IPS DF 19.7 (cell line): ENCODE measurements at regions not wholly inside any gene's neighbourhood (a gene's known extent, or its start where the extent isn't known, plus 50 kb on each side); places are given as distances from the start of the nearest gene placed in this dataset.
"Not testable (repeated sequence)": the region's sequence is repeated elsewhere in the genome, so short reads cannot be mapped to it uniquely, and the experiment has no call there.

Experiments used
- DNase-seq: peaks from one replicate; pipeline ENCODE4 v3.0.0-alpha.2; 2013; ENCODE audit warnings: low read depth, low spot score

DNA sequence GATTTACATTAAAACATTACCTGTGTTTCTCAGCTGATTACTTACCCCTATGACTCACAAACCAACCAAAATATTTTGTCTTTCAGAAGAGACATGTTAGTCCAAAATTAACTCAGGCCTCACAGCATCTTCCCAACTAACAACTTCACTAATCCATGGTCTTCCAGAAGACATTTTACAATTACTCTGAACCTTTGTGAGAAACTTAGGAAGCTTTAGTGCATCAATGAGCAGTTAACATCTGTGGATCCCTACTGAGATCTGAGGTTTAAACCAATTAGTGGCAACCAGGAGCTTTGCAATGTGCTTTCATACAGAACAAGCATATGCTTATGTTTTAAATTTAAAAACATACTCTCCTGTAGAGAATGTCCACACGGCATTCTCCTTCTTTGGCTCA is 269.7 kb downstream of the UBE3D start:
- no peak for DNase-seq

DNA sequence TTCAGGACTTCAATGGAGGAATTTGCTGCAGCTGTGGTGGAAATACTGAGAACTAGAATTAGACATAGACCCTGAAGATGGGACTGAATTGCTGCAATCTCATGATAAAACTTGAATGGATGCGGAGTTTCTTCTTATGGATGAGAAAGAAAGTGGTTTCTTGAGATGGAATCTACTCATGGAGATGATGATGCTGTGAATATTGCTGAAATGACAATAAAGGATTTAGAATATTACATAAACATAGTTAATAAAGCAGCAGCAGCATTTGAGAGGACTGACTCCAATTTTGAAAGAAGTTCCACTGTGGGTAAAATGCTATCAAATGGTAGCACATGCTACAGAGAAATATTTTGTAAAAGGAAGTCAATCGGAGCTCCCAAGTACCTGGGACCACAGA is 264.6 kb downstream of the UBE3D start:
- DNase-seq: no peak

DNA sequence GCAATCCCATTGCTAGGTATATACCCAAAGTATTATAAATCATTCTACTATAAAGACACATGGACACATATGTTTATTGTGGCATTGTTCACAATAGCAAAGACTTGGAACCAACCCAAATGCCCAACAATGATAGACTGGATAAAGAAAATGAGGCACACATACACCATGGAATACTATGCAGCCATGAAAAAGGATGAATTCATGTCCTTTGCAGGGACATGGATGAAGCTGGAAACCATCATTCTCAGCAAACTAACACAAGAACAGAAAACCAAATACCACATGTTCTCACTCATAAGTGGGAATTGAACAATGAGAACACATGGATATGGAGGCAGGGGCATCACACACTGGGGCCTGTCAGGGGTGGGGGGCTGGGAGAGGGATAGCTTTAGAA is 249.4 kb downstream of the UBE3D start:
- DNase-seq: not testable (repeated sequence)

DNA sequence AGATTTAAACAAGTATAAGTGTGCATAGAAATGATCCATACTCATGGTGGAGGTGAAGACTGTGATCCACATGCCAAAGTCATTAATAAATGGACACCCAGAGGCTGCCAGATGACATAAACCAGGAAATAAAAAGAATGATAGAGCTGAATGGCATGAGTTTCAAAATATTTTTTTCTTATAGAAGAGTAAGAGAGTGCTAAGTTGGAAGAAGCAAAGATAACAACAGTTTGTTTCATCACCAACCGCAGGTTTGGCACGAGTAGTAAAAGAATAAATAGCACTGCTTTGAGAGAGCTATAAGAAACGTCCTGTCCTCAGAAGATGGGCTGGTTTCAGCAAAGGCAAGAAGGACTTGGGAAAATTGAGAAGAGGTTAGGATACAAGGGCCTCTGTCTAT is 246.9 kb downstream of the UBE3D start:
- no peak for DNase-seq

DNA sequence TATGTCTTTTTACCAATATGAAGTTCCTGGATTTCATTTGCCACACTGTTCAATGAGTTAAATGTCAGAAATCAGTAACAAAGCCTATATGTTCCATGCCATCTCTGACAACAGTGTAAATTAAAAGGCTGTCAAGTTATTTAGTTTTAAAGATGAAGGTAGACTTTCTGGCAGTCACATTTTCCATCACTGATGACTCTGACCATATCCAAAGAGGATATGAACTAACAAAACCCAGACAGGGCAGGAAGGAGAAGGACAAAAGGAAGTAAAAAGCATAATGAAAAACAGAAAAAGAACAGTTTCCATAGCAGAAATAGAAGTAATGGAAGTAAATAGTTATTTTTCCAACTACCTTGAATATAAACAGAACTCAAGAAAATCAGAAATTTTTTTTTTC is 242.3 kb downstream of the UBE3D start:
- DNase-seq: no peak

DNA sequence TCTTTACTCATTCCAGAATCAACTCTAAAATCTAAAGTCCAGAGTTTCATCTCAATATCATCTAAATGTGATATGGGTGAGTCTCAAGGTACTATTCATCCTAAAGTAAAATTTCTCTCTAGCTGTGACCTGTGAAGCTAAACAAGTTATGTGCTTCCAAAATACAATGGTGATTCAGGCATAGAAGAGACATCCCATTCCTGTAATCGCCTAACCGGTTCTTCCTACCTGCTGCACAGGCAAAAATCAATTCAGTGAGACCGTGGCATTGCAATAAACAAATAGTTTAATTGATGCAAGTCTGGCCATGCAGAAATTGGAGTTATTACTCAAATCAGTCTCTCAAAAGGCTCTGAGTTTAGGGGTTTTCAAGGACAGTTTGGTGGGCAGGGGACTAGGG is 232.8 kb downstream of the UBE3D start:
- DNase-seq: no peak

DNA sequence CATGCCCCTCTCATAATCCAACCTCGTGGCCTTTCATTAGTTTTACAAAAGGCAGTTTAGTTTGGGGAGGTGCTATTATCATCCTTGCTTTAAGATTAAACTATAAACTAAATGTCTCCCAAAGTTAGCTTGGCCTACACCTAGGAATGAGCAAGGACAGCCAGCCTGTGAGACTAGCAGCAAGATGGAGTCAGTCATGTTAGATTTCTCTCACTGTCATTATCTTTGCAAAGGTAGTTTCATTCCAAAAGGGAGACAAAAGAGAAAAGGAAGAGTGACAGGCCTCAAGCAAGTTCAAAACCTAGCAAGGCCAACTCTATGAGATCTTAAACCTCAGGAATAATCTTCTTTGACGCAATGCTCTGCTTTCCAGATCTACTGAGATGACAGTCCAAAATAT is 232.2 kb downstream of the UBE3D start:
- no peak for DNase-seq

DNA sequence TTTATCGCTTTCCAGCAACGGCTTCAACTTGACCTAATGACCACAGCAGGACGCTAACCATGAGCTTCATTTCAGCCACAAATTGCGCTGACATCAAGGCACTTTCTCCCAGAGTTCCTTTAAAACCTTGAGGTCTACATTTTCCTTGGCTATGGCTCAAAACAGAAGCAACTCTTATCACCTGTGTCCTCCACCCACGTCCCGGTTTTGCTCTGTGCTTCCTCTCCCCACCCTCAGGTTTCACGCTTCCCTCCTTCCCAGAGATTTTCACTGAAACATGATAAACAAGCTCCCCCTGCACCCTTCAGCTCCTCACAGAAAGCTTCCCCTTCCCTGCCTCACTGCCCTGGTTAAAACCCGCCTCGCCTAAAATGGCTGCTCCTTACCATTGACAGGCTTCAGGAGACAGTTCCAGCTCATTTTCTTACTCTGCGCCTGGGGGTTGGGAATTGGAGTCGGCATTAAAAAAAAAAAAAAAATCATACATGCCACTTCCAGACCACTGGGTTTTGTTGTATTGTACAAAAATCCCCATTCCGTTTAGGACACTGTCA is 229.5 kb downstream of the UBE3D start:
- DNase-seq: no peak

DNA sequence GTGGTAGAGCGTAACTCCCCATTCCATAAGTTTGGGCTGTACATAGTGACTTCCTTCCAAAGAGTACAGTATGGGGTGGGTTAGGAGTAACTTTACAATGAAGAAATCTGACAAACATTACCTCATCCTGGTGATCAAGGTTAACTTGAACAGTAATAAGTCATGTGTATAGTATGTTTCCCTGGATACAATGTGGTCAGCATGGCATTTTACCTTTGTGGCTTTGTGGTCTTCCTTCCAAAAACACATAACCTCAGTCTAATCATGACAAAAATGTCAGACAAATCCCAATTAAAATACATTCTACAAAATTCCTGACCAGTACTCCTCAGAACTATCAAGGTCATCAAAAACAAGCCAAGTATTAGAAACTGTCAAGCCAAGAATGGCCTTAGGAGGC is 225.1 kb downstream of the UBE3D start:
- DNase-seq: no peak

DNA sequence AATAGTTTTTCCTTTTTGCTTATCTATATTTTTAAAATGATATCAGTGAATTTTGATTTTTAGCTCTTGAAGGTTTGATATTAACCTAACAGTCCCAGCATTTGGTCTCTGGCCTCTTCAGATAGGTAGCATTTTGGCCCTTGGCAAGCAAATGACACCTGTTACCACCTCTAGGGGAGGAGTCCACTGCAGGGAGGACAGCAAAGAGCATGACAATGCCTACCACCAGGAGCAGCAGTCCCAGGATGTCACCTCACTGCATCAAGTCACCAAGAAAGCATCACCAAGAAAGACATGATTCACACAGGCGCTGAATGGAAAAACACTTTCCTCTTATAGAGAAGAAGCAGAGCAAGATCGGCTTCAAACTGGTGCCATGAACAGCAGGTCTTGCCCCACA is 224.3 kb downstream of the UBE3D start:
- DNase-seq: no peak
